HG02759 (cell line): ENCODE measurements at regions not wholly inside any gene's neighbourhood (a gene's known extent, or its start where the extent isn't known, plus 50 kb on each side); places are given as distances from the start of the nearest gene placed in this dataset.

Source experiments
- ATAC-seq: cut with Tn5 transposase; IDR thresholded peaks from one replicate; pipeline ENCODE4 v1.9.1; 2021; ENCODE audit warnings: mild to moderate bottlenecking, moderate library complexity; ENCODE audit not compliant: unreplicated experiment

- ATAC-seq, result no peak
These were observed 61.7 kb upstream of the PPP2R2B start for GRCh38 chr5:146940295-146940694.

DNA sequence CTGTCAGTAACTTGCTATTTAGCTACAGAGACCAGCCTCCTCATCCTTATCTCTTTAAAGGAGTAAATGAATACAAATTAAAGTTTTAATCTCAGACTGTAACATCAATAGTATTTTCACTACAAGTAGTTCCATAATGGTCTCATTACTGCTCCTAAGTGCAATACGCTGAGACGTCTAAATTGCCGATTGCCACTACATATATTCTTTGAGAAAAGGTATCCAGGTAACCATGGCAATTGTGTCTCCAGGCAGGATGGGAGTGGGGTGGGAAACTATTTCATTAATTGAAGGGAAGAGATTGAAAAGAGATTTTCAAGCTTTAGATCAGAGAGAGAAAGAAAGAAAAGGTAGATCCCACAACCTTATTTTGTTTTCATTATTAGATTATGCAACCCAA lies 65.5 kb upstream of the PPP2R2B start:
- no peak for ATAC-seq

DNA sequence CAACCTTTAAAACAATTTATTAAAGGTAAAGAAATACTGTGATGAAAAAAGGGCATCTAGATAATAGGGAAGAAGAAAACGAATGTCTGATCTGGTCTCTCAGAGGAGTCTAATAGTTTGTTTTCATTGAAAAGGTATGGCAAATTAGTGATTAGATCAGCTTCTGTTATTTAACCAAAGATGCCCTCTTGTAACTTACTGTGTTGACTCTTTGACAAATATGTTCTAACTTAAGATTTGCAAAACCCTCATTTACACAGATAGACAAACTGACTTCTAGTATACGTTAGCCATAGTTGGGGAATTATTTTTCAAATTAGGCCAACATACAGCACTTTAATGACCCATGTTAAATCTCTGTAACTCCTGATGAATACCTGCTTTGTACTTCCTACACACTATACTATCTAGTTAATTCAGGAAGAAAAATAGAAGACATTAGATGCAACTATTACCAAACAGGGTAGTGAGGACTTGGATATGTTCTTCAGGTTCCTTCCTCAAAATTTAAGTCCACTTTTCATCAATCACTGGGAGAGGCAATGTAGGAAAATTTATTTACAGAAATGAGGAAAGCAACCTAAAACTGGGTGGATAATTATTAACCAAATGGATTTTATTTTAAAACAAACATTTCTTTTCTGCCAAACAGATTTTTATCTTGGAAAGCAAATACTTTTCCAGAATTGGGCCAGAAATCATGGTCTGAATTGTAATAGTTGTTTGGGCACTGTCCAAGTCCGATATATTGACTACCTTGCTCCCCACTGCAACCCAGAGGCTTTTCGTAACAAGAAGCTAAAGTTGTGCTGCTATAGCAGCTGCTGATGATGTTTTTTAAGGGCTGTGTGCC lies 66.4 kb upstream of the PPP2R2B start:
- ATAC-seq, result no peak

GRCh38 chr5:146945617-146946084 lies 67.1 kb upstream of the PPP2R2B start:
- no peak for ATAC-seq

- no peak for ATAC-seq
These were observed 68.8 kb upstream of the PPP2R2B start for GRCh38 chr5:146947181-146947941.

DNA sequence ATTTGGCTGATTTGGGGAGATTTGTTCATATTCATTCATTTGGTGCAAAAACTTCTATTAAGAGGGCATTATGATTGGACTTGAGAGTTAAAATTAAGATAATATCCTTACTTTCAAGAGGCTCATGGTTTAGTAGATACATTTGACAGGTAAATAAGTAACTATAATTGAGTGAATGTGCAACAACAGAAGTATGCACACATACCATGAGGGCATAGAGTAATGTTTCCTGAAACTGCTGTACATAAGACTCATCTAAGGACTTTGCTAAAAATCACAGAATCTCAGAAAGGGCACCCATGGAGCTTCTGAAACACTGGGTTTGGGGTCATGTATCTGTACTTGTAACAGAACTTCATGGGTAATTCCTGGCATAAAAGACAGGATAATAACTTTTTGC lies 70.1 kb upstream of the PPP2R2B start:
- ATAC-seq, result no peak

DNA sequence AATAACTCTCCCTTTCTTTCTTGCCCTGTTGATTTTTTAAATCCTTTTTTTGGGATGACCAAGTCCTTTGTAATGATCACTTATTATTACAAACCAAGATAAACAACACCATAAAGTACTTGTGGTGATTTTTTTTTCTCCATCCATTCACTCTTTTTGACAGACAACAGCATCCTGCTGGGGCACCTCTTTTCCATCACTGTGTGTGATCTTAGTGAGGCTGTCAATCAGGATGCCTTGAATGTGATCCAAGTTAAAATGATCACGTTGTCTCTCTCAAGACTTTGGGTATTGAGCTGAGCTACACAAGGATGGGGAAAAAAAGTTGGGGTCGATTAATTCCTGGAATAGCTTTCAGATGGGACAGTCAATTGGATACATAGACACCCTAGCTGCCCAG lies 73.6 kb upstream of the PPP2R2B start:
- ATAC-seq, result no peak

GRCh38 chr5:146956217-146956616 lies 77.7 kb upstream of the PPP2R2B start:
- no peak for ATAC-seq

DNA sequence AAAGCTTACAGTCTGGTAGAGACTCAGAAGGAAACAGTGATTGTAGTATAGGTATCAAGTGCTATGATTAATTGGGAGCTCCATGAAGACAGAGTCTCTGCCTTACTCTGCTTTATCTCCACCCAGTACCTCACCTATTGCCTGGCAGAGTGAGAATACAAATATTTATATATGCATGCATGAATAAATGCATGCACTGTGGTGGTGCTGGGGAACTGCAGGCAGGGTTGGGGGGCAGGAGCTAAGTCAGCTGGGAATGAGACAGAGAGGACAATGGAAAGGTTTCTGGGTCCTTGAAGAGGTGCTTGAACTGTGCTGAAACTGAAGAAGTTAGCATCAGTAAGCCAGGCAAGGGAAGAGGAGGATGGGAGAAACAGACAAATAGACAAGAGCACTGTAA lies 80.8 kb upstream of the PPP2R2B start:
- no peak for ATAC-seq

DNA sequence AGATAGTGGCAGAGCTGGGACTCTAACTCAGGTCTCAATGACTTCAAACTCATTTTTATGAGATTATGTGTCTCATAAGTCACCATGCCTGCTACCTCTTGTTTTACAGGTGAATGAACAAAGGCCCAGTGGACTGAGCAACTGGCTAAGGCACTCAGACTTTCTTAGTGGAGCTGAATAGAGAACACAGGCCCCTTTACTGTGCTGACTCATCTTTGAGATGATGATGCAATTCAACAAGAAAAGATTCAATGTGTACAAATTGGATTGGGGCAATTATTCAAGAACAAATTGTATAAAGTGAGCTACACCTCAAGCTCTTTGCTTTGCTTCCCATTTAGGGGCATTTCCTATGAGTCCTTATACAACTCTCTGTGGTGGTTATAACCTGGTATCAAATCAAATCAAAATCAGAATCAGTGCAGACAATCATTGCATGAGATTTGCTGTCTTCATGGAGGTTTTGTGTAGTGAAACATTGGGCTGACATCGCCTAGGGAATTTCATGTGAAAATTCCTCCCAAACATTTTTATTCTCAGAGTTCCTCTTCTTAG lies 84.3 kb upstream of the PPP2R2B start:
- ATAC-seq, result no peak

- ATAC-seq, result peak; percentile 97
These were observed 87.5 kb upstream of the PPP2R2B start for GRCh38 chr5:146965761-146966659.

DNA sequence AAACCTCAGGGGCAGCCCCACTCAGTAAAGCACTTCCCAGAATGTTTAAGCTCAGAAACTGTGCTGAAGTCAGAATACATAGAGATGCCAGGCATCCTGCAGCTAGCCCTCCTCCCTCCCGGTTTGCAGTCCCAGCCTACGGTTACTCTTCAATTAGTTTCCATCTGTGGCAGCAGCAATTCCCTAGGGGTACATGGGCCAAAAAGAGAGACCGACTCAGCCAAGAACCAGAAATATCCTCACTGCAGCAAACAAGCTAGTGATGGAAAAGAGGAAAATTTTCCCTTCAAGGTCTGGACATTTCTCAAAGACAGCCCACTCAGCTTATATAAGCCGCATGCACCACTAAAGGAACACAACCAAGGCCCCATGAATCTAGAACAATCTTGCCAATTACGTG lies 89.1 kb upstream of the PPP2R2B start:
- no peak for ATAC-seq

DNA sequence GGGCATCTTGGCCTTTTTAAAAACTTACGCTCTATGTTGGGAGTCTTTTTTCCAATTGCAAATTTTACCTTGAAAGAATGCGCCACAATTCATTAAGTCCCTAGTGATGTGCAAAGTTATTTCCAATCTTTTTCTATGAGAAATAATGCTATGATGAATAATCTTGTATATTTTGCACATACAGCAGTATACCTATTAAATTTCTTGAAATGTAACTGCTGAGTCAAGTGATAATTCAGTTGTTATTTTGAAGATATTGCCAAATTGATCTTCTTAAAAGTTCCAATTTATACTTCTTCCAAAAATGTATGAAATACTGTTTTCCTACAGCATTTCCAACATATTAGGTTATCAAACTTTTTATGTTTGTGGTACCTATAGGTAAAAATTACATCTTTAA lies 92.8 kb upstream of the PPP2R2B start:
- ATAC-seq, result no peak

- no peak for ATAC-seq
These were observed 107.9 kb upstream of the PPP2R2B start for GRCh38 chr5:146986469-146986868.

GRCh38 chr5:146993876-146994530 lies 115.4 kb upstream of the PPP2R2B start:
- no peak for ATAC-seq

DNA sequence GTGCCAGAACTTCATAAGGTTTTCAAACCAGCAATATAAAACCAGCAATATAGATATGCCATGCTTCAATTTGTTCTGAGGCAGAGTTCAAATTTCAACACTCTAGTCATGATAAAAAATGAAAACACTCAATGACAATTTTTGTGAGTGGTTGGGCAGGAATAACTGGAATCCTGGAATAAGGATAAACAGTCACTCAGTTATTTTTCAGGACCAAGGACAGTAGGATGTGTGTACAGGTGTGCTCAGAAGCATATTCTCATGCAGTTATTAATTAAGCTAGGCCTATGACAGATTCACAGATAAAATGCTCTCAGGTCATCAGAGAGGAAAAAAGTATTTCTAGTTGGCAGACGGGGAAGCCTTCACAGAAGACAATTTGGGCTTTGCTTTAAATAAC lies 117.3 kb upstream of the PPP2R2B start:
- ATAC-seq, result no peak

- no peak for ATAC-seq
These were observed 136.8 kb upstream of the PPP2R2B start for GRCh38 chr5:147015405-147015804.

GRCh38 chr5:147017191-147017590 lies 138.6 kb upstream of the PPP2R2B start:
- ATAC-seq, result no peak

- ATAC-seq, result no peak
These were observed 139.1 kb upstream of the PPP2R2B start for GRCh38 chr5:147017621-147018020.

GRCh38 chr5:147018812-147019211 lies 140.3 kb upstream of the PPP2R2B start:
- ATAC-seq, result no peak
